Myocyte (in vitro differentiated cells): ENCODE measurements at regions not wholly inside any gene's neighbourhood (a gene's known extent, or its start where the extent isn't known, plus 50 kb on each side); places are given as distances from the start of the nearest gene placed in this dataset.
"Not testable (repeated sequence)": the region's sequence is repeated elsewhere in the genome, so short reads cannot be mapped to it uniquely, and the experiment has no call there.

ENCODE experiments used
- DNase-seq: peaks from one replicate; pipeline ENCODE4 v3.0.0-alpha.2; 2012; ENCODE audit warnings: low read depth

DNA sequence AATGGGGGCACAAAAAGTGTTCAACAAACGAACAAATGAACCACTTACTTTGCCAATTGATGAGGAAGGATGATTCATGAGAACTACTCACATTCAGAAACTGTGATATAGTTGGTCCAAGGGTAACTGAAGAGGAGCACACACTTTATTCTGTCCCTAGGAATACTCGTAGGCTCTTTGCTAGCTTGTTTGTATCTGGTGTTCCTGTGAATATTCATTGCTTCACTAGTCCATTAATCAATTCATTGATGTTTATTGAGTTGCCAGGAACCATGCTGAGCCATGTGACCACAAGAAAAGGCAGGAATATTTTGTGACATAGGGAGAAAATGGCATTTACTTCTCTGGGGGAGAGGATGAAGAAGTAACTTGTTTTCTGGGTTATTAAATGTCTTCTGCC is 338.3 kb downstream of the IL20RB start:
- DNase-seq: no peak

GRCh38 chr3:137297770-137298169 is 340.0 kb downstream of the IL20RB start:
- no peak for DNase-seq

DNA sequence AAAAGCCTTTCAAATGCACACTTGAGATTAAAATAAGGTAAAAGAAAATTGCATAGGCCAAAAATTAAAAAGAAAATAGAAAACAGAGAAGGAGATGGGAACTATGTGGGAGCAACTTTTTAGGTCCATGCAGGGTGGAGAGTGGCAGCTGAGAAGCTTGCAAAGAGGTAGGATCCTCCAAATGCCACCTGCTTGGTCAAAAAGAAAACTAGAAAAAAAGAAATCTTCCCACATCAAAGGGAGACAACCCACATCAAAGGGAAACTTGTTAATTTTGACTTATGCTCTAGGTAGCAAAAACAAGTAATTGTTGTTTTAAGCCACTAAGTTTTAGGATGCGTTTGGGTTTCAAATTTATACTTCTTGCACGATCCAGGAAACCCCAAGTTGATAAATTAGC is 342.9 kb downstream of the IL20RB start:
- no peak for DNase-seq

- no peak for DNase-seq
These were observed 346.7 kb downstream of the IL20RB start for GRCh38 chr3:137304313-137305056.

- DNase-seq: no peak
These were observed 366.3 kb downstream of the IL20RB start for GRCh38 chr3:137324114-137324513.

- DNase-seq: no peak
These were observed 367.4 kb downstream of the IL20RB start for GRCh38 chr3:137325170-137325569.

- DNase-seq: no peak
These were observed 368.2 kb downstream of the IL20RB start for GRCh38 chr3:137325934-137326333.

- no peak for DNase-seq
These were observed 371.8 kb downstream of the IL20RB start for GRCh38 chr3:137329594-137329993.

DNA sequence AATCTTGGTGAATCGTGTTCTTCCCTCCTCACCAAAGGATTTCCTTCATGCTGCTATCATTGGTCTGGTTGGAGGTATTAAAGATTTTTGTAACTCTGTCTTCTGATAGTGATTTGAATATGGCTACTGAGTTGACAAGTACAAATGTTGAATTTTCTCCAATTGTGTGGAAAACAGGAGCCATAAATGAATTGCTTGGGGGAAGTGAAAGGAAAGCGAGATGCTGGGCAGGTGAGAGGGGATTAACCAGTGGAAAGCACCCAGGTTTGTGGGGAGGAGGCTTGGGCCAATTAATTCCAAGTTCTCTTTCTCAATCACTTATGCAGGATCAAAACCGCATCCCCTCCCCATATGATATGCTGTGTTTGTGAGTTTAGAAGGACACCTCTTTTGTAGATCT is 372.5 kb downstream of the IL20RB start:
- no peak for DNase-seq

DNA sequence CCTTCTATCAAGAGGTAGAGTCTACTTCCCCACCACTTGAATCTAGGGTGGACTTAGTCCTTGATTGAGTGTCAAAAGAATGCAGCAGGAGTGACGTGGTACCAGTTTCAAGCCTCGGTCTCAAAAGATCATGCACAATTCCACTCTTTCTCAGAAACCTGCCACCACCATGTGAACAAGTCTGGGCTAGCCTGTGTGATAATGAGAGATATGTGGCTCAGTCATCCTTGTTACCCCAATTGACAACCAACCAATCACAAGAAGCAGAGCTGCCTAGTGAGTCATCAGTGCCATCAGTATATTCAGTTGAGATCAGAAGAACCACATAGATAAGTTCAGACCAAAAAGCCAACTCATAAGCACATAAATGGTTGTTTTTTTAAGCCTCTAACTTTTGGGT is 374.5 kb downstream of the IL20RB start:
- no peak for DNase-seq

DNA sequence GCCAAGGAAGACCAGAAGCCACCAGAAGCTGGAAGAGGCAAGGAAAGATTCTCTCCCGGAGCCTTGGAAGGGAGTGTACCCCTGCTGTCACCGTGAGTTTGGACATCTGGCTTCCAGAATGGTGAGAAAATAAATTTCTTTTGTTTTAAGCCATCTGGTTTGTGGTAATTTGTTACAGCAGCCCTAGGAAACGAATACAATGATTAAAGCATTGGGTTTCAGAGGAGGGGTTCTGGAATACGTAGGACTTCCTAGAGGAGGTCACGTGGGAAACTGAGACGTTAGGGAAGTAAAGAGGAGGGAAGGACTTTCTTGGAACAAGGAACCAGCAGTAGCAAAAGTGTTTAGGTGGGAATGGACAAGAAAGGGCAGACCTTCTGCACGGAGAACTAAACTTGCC is 377.7 kb downstream of the IL20RB start:
- no peak for DNase-seq

DNA sequence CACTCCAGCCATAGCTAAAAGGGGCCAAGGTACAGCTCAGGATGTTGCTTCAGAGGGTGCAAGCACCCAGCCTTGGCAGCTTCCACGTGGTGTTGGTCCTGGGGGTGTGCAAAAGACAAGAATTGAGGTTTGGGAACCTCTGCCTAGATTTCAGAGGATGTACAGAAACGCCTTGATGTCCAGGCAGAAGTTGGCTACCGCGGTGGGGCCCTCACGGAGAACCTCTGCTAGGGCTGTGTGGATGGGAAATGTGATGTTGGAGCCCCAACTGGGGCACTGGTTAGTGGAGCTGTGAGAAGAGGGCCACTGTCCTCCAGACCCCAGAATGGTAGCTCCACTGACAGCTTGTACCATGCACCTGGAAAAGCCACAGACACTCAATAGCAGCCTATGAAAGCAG is 380.6 kb downstream of the IL20RB start:
- not testable (repeated sequence) for DNase-seq

- no peak for DNase-seq
These were observed 385.5 kb downstream of the IL20RB start for GRCh38 chr3:137343283-137343682.

- no peak for DNase-seq
These were observed 389.3 kb downstream of the IL20RB start for GRCh38 chr3:137347132-137347531.

DNA sequence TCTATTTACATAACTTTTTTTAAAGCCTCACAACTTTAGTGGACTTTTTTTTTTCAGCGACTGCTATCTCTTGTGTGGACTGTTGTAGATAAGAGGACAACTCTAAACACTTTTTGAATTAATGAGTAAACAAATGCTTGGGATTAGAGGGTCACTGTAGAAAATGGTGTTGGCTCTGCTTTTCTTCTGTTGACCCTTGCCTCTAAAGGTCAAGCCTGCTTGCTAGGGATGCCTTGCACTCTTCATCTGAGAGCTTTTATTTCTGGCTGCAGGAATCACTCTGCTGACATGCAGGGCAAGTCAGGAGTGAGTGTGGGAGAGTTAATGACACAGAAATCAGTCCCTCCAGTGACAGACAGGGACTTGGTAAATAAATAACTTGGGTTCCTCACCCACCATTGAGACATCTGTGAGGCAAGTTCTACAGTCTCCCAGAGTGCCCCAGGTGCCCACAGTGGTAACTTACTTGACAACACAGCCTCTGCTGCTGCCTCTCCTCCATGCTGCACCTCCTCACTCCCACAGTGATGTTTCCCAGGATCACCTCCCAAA is 390.1 kb downstream of the IL20RB start:
- DNase-seq: no peak

- DNase-seq: no peak
These were observed 391.2 kb downstream of the IL20RB start for GRCh38 chr3:137348936-137349335.

- no peak for DNase-seq
These were observed 392.0 kb downstream of the IL20RB start for GRCh38 chr3:137349557-137350348.

DNA sequence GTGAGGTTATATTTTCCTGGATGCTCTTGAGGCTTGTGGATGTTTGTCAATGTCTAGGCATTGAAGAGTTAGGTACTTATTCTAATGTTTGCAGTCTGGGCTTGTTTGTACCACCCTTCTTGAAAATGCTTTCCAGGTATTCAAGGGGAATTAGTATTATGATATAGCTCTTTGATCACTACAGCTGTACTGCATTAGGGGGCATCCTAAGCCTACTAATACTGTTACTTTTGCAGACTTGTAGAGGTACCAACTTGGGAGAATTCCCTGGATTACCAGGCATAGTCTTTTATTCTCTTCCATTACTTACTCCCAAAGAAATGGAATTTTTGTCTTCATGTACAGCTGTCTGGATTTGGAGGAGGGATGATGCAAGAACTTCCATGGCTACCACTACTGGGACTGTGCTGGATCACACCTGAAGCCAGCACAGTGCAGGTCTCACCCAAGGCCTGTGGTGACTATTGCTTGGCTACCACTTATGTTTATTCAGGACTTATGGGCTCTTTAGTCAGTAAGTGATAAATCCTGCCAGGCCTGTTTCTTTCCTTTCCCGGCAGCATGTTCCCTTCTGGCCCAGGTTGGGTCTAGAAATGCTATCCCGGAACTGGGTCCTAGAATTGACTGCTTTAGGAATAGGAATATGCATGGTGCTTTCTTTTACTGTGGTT is 402.9 kb downstream of the IL20RB start:
- no peak for DNase-seq

DNA sequence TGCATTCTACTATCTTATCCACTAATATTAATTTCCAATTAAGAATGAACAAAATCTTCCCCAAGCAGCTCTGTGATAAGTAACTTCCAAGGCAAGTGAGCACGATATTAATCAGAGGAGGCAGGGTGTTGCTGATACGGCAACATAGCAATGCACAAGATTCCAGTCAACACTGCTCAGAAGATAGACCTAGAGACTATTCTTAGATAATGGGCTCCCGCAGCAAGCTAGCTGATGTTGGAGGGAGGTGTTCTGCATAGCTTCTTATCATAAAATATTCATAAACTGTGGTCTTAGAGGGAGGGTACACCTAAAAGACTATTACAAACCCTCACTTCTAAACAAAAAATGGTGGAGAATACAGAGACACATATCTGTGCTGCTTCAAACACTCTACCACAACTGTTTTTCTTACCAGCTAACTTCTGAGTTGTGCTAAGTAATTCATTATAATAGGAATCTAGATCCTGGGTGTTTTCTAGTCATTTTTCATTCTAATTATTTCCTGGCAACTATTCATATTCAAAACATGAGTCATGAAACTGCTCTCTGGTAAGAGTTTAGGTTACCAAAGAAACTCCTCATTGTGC is 382.0 kb upstream of the SOX14 start:
- no peak for DNase-seq

DNA sequence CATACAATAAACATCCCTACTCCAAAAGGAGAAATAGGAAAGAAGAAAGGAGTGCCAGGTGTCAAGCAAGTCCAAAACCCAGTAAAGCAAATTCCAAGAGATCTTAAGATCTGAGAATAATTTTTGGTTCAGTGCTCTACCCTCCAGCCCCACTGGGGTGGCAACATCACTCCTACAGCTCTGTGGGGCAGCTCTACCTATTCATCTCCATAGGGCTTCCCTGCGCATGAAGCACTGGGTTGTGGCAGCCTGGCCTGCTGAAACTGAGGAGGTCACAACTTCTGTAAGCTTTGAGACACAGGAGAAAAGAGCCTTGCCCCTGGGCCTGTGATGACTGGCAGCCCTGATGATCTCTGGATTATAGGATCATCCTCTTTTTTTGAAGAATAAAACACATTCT is 378.2 kb upstream of the SOX14 start:
- no peak for DNase-seq

- DNase-seq: no peak
These were observed 354.5 kb upstream of the SOX14 start for GRCh38 chr3:137409584-137409983.

DNA sequence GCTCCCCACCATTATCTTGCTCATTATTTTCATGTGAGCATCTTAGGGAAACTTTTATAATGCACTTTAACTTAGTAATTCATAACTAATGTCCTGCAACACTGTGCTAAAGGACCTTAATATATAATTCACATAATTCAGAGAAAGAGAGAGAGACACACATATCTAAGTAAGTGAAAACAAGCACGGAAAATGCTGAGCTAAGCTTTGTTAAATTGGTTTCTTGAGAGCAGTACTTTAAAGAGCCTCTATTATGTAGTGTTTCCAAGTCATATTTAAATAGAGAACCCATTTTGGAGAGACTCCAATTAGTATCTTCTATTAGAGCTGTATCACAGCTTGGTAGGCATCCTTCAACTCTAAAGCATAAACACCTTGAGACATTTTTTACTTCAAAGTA is 354.1 kb upstream of the SOX14 start:
- no peak for DNase-seq
